Renal cortex interstitium (tissue), 11 donors: ENCODE measurements at regions not wholly inside any gene's neighbourhood (a gene's known extent, or its start where the extent isn't known, plus 50 kb on each side); places are given as distances from the start of the nearest gene placed in this dataset.
A peak's percentile ranks its signal among the peaks of the same experiment; 100 is the strongest.

Experiments used
- DNase-seq, 11 donors: peaks; one replicate each; pipeline ENCODE4 v3.0.0-alpha.2; 2013; ENCODE audit warnings: low read depth in 9 of 11, low spot score in 4 of 11; ENCODE audit errors: extremely low read depth in 1 of 11

DNA sequence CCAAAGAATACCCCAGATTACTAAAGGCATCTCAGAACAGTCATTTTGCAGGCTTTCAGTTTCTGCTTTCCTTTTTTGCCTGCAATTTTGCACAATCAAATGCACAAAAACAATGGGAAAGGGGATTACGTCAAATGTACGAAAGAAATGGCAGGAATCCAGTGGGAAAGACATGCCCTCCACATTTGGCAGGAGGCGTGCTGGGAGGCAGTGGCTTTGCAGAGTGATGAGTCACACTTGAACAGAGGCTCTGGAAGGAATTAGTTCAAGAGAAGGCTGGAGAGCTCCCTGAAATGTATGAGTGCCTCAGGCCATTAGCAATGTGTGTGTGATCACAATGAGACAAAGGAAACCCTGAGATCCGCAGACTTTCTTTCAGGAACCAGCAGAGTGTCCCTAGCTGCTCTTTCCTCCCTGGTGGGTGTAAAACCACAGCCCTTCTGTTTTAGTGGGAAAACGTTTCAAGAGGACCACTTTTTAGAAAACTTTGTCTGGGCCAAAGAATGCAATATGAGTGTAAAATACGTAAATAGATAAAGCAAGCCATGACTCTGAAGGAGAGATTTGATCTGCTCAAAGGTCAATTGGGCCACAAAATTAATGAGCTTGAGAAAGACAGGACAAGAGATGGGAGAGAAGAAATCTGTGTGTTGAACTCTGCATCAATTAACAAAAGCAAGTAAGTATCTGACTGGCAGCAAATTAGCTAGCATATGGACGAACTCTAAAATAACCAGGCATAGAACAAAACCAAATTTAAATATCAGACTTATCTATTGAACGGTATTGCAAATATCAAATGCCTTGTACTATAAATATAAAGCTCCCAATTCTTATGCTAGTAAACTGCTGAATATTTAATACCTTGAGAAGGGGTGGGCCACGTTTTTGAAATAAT is 155.4 kb upstream of the PDE3A start:
- DNase-seq = peak in 10 of 11 donors; percentile 22 to 57 (median 44)

DNA sequence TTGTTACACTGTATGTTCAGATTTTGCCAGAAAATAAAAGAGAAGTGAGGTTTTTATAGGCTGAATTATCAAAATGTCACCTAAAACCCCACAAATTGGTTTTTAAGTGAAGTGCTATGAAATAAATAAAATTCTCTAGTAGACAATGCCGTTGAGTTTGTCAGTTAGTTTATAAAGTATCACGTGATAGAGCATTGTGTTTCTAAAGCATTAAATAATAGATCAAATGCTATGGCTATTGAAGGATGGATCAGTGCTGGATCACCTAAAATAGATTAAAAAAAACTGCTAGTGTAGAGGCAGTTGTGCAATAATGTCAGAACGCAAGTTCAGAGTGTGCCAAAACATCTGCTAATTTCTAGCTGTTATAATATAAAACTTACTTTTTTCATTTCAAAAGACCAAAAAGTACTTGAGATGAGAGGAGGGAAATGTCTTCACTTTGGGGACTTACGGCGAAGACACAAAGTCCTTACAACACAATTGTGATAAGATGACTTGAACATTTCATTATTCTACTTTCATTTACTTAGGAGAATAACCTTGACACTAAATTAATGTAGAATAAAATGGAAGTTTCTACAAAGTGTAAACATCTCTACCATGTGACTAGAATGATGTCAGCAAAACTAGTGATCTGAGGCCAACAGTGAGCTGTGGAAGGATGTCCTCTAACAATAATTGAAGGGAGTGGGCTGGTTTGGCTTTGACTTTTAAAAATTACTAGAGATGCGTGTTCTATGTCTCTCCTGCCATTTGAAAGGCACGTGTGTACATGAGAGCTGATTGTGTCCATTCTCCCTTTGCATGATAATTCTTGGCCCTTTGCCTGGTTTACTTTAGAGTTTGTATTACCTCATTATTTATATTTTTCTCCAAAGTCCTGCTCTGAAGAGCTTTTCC is 154.4 kb upstream of the PDE3A start:
- DNase-seq = no peak

DNA sequence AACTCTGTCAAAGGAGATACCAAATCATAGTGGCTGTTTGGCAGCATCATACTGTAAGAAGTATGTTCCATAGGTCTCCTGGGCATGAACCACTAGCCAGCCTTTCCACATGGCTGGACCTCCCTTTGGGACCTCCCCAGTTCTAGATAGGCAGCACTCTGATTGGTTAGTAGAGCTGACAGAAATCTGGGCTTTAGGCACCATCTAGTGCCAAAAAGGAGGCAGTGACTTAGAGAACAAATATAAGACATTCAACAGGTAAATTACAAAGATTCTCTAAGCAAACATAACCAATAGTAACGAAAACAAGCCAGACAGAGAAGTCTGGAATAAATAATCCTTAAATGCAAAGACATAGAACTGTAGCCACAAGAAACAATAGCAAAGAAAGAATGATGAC is 148.0 kb upstream of the PDE3A start:
- DNase-seq = no peak

DNA sequence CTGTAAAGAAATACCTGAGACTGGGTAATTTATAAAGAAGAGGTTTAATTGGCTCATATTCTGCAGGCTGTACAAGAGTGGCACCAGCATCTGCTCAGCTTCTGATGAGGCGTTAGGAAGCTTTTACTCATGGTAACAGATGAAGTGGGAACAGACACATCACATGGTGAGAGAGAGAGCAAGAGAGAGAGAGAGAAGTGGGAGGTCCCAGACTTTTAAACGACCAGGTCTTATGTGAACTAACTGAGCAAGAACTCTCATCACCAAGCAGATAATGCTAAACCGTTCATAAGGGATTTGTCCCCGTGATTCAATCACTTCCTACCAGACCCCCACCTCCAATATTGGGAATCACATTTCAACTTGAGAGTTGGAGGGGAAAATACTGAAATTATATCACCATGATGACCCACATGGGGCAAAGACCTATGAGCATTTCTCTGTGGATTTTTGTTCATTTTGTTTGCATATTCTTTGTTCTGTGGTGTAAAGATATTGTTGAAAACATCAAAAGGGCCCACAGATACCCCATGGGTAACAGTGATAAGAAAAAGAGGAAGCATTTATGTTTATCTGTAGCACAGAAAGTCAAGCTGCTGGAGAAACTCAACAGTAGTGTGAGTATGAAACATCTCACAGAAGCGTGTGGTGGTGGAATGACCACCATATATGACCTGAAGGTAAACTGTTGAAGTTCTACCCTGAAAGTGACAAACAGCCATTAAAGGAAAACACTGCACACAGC is 135.2 kb upstream of the PDE3A start:
- DNase-seq = no peak

DNA sequence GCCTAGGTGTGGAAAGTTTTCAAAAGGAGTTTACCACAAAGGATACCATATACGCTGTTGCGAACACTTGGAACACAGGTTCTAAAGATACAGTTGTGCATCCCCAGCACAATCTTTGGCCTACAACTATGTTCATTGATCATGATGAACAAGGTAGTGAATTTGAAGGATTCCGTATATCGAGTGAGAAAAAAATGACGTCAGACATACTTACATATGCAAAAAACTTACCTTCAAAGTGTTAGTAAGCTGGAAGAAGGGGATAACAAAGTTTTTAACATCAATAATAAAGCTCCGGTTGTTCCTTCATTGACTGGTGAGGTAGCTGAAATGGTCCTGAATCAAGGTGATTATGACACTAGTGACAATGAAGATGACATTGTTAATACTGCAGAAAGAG is 133.9 kb upstream of the PDE3A start:
- no peak for DNase-seq

DNA sequence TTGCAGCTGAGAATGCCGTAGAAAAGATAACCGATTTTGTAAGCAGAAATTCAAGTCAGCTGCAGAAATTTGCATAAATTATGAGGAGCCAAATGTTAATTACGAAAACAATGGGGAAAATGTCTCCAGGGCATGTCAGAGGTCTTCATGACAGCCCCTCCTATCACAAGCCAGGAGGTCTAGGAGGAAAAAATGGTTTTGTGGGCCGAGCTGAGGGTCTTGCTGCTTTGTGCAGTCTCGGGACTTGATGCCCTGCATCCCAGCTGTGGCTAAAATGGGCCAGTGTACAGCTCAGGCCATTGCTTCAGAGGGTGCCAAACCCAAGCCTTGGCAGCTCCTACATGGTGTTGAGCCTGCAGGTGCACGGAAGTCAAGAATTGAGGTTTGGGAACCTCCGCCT is 131.2 kb upstream of the PDE3A start:
- no peak for DNase-seq

DNA sequence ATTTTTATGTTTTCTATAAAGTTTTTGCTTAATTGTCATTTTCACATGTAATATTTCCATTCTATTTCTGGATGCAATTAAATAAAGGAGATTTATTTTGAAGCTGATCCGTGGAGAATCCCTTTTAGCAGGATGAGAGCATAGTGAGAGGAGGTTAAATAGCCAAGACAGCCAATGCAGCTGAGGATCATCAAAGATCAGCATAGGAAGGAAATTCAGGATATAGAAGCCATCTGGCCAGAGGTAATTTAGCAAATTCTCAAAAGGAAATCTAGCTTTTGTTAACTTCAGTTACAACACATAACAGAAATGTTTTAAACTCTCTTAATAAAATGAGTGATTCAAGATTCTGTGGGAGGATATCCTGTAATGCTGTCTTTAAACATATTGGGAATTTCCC is 122.8 kb upstream of the PDE3A start:
- no peak for DNase-seq

DNA sequence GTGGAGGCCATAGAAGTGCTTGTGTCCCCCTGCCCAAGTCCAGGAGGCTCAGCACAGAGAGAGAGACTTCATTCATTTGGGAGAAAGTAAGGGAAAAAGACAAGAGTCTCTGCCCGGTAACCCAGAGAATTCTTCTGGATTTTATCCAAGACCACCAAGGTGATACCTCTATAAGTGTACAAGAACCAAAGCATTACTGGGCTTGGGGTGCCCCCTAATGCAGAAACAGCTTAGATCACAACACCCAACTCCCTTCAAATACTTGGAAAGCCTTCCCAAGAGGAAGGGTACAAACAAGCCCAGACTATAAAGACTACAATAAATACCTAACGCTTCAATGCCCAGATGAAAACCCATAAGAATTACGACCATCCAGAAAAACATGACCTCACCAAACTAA is 119.7 kb upstream of the PDE3A start:
- no peak for DNase-seq

DNA sequence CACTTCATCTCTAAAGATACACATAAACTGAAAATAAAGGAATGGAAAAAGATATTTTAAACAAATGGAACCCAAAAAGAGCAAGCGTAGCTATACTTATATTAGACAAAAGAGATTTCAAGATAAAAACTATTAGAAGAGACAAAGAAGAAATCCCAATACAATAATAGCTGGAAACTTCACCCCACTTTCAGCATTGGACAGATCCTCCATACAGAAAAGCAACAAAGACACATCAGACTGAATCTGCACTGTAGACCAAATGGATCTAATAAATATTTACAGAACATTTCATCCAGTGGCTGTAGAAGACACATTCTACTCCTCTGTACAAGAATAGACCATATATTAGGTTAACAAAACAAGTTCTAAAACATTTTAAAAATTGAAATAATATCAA is 117.6 kb upstream of the PDE3A start:
- no peak for DNase-seq

DNA sequence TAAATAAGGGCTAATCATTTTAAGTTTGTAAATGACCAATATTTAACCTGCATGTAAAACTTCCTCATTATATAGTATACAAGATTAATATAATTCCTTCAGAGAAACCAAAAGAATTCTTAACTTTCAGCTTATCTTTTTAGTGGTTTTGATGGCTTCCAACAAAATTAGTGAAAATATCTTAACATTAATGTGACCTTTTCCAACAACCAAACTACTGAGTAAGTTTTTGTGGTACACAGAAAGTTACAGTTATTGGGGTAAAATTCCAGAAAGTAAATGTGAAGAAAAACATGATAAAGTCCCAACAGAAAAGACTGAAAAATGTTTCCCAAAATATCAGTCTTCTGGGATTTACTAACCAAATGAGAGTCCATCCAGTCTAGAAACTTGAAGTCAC is 111.0 kb upstream of the PDE3A start:
- no peak for DNase-seq

DNA sequence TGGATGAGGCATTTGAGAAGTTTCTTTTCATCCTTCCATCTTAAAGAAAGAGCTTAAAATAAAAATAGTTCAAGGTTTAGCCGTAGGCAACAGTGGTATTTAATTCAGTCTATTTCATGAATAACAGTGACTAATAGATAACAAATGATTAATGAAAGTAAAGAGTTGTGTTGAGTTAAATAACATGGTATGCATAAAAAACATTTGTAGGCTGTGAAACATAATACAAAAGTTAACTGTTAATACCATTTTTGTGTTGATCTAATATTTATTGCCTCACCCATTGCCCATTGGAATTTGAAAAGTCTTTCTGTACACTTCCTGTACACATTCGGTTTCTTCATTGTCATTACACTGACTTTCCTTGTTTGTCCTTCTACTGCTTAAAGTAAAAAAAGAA is 108.6 kb upstream of the PDE3A start:
- no peak for DNase-seq

DNA sequence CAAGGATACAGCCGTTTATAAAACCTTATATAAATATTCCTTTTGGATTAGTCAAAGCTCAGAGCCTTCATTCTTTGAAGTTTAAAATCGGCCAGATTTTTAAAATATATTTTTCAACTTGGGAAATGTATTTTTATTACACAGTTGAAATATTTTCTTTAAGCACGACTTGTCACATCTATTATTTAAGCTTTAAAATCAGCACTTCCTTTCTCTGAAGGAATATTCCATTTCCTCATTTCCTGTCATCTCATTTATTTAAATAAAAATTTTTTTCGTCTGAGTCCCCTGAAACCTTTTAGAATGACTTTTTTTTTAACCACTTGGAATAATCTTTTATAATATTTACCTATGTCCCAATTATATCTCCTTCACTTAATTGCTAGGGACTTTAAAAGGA is 107.5 kb upstream of the PDE3A start:
- no peak for DNase-seq

DNA sequence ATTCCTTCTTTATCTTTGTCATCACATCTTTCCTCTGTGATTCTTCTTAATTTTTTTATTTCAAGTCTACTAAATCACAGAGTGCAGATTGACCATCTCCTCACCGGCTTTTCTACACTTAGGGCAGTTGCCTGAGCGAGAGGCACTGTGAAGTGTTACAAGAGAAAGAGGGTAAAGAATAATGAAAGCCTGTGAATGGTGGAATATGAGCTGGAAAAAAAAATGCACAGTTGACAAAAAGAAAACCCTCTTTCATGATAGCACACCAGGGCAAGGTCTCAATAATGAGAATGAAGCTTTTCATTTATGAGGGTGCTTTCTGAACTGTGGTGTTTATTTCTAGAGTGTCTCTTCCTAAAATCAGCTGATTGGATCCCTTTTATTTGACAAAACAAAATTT is 106.2 kb upstream of the PDE3A start:
- no peak for DNase-seq

DNA sequence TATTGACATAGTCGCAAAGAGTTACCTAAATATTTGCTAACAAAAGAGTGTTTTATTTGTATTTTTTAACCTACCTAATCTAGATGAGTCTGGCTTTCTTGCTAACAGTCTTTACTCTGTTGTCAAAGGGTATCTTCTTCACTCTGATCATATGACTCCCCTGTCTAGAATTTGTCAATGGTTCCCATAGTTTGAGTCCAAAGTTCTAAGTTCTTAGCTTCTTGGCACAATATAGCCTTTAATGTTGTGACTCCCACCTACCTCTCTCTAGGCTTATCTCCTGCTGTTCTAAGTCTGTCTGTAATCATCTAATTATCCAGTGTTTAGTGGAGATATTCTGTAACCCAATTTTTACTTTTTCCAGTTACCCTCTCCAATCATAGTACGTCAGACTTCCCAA is 104.3 kb upstream of the PDE3A start:
- DNase-seq = no peak

DNA sequence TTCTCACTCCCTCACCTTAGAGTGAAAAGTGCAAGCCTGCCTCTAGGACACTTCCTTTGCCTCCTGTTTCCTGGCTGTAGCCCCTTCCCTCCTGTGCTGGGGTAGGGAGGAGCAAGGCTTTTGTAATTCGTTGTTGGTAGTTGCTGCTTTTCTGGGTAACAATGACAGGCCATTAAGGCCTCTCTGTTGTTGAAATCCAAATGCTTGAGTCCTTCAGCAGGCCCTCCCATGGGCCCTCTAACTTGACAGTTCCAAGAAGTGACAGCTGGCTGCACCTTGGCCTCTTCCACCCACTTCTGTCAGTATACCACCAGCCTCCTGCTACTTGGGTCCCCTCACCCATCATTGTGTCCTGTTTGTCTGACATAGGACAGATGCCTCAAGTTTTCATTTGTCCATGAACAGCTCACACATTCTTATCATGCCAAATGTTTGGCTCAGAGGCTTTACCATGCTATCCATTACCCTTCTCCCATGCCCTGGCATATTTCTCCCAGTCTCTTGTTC is 103.7 kb upstream of the PDE3A start:
- no peak for DNase-seq

DNA sequence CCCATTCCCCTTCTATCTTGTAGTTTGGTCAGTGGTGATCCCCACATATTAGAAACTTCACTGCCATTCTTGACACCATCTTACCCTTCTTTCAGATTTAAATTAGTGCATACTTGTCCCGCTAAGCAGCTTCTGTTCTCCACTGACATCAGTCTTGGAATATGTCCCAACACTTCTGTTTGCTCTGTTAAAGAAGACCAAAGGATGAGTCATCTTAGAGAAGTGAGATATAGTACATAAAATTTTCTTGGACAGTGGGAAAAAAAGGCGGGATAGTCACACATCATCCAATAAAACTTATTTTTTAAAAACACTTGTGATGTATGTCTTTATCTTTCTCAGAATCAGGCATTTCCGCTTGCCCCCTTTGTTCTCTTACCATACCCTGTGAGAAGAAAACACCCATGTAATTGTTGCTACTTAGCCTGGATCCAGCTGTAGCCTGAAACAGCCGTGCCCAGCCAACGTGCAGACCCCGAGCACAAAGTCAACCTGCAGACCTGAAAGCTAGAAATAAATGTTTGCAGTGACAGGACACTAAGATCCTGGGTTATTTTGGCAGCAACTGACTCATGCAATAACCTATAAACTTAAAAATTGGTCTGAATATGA is 100.1 kb upstream of the PDE3A start:
- DNase-seq = no peak

DNA sequence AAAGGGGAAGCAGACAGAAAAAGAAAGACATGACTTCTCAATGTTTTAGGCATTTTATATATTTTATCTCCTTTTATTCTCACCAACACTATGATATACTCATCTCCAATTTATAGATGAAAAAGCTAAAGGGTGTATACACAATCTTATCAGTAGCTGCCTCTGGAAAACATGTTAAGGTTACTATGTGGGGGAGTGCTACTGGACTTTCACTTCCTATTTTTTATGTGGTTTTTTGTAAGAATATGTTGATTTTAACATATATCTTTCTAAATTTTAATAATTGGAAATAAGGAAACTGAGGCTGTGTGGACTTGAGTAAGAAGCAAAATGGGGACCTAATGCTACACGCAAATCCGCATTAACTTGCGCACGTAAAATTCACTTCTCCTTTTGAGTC is 99.6 kb upstream of the PDE3A start:
- no peak for DNase-seq

DNA sequence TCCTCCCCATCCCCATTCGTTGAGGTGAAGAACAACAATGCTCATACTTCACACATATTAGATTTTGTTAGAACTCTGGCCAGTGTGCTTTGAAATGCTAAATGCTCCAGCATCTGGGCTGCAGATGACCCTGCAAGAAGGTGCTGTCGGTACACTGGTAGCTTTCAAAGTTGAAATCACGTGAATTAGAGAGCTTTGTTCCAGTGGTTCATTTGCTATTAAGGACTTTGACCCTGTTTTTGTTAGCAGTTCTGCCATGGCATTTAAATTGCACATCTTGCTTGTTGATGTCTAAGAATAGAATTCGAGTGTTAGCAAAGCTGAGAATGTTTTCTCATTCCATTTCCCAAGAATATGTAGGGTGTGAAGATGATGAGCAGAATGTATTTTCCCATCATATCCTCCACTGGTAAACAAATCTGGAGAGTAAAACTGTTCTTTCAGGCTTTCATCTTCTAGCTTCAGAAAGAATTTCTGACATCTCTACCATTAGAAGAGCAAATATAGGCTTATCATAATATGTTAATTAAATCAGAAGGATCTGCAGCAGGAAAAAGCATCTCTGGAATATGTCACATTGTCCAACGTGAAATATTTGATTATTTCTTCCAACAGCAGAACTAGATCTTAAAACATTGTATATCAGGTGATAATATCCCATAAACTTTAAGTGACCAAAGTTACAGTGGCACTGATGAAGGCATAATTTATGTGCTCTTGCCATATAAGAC is 98.8 kb upstream of the PDE3A start:
- no peak for DNase-seq
